ENCODE measurements at regions not wholly inside any gene's neighbourhood (a gene's known extent, or its start where the extent isn't known, plus 50 kb on each side); places are given as distances from the start of the nearest gene placed in this dataset.
A peak's percentile ranks its signal among the peaks of the same experiment; 100 is the strongest.
"Not testable (repeated sequence)": the region's sequence is repeated elsewhere in the genome, so short reads cannot be mapped to it uniquely, and the experiment has no call there.

- not testable (repeated sequence) for DNase-seq
Observed at GRCh38 chr6:73972518-73972917, 276.5 kb downstream of the CD109 start.

DNA sequence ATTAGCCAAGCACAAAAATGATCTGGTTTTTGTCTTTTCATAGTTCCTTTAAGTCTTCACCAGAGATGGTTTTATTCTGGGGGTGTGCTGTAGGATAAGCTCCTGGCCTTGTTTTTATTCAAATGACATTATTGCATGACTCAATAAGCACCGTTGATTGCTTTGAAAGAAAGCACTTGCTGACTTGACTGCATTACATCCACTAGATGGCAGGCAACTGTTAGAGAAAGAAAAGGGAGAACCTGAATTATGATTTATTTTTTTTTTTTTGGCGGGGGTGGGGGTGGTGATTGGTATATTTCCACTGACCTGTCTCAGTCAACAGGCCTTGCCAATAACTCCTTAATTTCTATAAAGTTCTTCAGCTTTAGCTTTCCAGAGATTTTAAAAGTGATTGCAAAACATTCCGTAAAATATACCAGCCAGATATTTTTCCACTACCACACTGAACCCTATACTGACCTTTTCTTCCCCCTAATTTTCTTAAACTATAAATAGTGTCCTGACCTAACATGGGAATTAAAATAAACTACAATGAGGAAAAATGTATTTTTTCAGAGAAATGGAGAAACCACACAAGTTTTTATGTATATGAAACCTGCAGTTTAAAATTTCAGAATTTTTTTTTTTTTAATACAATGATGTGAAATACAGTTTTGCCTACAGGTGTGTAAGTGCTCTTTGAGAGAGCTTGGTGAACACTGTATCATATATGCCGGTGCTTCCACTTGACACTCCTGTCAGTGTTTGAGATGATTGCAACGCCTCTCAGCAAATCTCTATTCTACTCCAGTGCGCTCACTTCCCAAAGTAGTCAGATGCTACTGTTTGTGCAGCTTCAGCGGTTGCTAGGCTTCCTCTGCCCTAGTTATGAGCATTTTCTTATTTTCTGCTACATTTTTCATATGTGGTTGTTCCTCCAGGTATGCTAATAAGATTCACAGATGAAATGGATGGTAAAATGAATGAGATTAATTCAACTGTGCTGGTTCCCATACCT lies 274.3 kb downstream of the CD109 start:
- peak; percentile 3 for DNase-seq

GRCh38 chr6:73968221-73968757 lies 272.3 kb downstream of the CD109 start:
- DNase-seq = no peak

GRCh38 chr6:73965539-73966029 lies 269.6 kb downstream of the CD109 start:
- no peak for DNase-seq

DNA sequence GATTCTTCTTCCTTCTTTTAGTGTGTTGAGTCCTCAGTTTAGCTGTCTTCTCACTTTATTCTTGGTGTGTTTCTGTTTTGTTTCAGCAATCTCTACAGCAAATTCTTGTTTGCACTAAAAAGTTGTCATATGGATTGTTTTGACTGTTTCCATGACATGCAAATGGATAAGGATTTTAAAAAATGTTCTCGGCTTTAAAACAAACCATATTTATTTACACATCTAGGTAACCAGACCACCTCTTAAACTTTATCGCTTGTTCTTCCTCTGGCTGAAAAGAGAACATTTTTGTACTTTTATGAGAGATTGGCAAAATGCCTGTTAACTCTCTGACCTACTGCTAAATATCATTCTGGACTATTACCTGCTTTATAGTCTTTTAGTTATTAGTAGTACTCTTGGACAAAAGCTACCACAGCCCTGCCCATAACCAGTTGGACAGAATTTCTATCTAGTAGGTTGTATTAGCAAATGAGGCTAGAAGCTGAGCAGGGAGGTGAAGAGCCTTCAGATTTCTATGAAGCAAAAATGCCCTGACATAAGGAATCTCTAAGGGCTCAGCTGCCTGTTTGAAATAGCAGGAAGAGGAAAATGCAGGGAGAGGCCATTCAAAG lies 268.3 kb downstream of the CD109 start:
- no peak for DNase-seq

DNA sequence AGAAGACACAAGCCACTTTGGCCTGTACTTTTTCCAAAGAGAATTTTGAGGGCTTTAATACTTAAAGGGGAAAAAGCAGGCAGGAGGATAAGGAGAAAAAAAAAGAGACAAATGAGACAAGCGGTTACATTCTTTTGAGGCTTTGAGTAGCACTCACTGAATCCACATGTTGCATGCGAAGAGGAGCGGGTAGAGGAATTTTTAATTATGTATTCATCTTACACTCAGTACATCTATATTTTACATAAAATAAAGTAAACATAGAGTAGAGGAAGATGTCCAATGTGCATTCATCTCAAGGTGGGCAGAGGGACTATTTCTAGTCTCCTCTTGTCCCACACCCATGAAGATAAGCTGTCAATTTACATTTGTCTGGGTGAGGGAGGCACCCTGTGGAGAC lies 266.9 kb downstream of the CD109 start:
- DNase-seq = no peak

- no peak for DNase-seq
Observed at GRCh38 chr6:73956305-73956704, 260.3 kb downstream of the CD109 start.

DNA sequence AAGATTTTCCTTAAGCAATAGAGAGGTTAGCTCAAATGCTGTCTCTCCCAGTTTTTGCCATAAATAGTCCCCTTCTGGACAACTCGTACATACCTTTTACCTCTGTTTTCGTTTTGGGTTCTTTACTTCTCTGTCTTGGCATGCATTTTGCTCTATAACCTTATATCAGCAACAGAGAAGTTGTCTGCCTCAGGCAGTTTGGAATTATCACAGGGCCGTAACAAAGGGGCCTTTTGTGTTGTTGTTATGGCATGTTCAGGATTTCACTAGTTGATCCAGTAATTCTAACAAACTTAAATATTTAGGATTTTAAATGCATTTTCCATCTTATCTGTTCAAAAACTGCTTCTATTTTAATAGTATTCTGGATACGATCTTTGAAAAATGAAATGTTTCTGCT lies 259.8 kb downstream of the CD109 start:
- DNase-seq = no peak

DNA sequence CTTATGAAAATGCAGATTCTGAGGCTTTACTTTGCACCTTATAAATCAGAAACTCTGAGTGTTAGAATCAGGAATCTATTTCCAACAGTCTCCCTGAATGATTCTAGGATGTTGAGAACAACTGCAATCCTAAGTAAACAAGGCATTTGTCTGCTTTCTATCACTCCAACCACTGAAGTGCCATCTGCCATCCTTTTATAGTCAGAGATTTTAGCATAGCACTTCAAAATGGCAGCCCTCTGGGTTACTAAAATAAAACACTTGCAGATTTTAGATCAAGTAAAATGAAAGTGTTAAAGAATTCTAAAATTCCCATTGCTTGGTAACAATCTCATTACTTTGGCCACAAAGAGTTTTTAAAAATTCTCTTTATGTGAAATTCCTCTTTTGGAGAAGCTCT lies 258.9 kb downstream of the CD109 start:
- no peak for DNase-seq

GRCh38 chr6:73951183-73951582 lies 255.2 kb downstream of the CD109 start:
- no peak for DNase-seq

GRCh38 chr6:73943930-73944652 lies 248.1 kb downstream of the CD109 start:
- no peak for DNase-seq

DNA sequence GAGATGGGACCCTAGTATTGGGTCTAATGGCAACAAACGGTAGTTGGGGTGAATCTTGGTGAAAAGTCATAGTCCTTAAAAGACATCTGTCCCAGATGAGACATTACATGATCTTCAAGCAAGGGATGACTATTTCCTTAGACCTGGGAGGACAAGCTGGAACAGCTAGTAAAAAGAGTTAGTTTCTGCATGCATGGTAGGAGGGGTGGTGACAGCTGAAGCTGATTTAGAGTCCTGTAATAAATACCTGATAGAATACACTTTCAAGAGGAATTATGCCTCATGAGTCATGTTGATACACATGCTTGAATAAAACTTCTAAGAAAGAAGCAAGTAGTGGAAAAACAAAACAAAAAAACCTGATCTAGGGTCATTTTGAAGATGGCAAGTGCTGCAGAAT lies 247.4 kb downstream of the CD109 start:
- DNase-seq = no peak

DNA sequence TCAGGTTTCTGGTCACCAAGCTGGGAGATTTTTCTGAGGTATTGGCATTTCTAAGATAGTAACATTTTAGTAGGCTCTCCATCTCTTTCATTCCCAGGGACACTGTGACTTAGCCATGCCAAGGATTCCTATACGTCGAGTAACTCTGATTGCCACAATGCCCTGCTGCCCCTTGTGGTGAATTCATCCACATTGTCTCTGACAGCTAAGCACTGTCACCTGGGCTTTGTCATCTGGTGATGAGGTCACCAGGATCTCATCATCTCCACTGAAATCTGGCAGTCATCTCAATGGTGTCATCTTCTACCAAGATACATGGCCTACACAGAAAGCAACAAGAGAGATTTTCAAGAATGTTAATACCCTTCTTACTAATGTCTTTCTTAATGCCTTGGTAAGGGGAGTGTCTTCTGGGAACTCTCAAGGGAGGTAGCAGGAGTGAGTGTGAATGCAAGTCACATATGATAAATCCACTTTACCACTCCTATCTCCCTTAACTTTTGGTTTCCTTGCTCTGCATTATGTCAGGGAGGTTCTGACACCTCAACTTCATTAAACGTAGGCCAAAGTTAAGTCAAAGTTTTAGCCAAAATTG lies 246.7 kb downstream of the CD109 start:
- DNase-seq = no peak

- no peak for DNase-seq
Observed at GRCh38 chr6:73941892-73942291, 245.9 kb downstream of the CD109 start.

DNA sequence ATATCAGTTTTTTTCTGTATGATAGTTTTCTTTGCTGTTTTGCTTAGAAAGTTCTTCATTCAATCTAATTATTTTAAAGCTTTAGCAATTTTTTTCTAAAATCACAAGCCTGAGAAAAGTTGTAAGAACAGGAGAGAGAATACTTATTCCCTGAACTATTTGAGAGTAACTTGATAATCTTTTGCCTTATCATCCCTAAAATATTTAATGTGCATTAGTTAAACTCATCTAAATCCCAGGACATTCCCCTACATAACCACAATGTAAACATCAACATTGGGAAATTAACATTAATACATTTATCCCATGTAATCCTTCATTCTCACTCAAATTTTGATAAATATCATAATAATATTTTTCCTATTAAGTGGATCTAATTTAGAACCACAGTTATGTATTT lies 241.8 kb downstream of the CD109 start:
- DNase-seq = no peak

GRCh38 chr6:73932866-73933265 lies 236.9 kb downstream of the CD109 start:
- DNase-seq = no peak

- DNase-seq = no peak
Observed at GRCh38 chr6:73929405-73929804, 233.4 kb downstream of the CD109 start.

- DNase-seq = no peak
Observed at GRCh38 chr6:73927421-73927820, 231.4 kb downstream of the CD109 start.

DNA sequence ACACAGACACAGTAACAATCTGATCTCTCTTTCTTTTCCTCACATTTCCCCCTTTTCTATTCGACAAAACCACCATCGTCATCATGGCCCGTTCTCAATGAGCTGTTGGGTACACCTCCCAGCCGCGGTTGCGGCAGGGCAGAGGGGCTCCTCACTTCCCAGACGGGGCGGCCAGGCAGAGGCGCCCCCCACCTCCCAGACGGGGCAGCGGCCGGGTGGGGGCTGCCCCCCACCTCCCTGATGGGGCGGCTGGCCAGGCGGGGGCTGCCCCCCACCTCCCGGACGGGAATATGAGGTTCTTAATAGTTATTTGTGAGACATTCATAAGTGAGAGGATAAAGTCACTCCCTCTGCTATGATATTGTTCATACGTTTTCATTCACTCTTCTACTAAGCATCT lies 229.7 kb downstream of the CD109 start:
- DNase-seq = not testable (repeated sequence)

DNA sequence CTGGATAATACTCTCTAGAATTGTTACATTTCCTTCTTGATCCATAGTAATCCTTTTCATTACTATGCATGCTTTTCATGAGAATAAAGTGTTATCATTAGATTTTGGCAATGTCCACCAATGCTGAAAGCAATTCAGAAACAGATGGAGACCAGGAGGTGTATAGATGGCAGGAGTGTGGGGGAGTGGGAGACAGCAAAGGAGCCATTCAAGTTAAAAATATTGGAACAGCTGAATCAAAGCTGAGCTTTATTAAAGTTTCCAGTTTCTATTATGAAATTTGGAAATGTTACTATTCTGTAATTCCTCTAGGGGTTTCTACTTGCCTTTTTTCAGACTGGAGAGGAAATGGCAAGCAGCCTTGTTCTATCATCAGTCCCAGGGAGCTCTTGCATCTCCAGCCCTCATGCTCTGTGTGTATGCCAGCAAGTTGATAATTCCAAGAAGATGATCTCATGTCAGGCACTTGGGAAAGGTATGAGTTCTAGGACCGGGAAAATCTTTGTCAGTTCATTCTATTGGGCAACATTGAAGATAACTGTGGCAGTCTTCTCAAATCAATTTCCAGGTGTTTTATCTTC lies 228.0 kb downstream of the CD109 start:
- no peak for DNase-seq

- DNase-seq = no peak
Observed at GRCh38 chr6:73903155-73903554, 207.2 kb downstream of the CD109 start.

GRCh38 chr6:73901986-73902385 lies 206.0 kb downstream of the CD109 start:
- no peak for DNase-seq
